MM.1S (cell line): ENCODE measurements at regions not wholly inside any gene's neighbourhood (a gene's known extent, or its start where the extent isn't known, plus 50 kb on each side); places are given as distances from the start of the nearest gene placed in this dataset.

Source experiments
- DNase-seq: peaks from one replicate; pipeline ENCODE4 v3.0.0-alpha.2; 2015
- H2AFZ ChIP-seq: fragments of 300-600 bp; sonication (generic); 2 replicates; pipeline ENCODE4 v1.6.0; 2016; ENCODE audit warnings: antibody characterized with exemption, low read length
- H3F3A ChIP-seq: fragments of 300-600 bp; sonication (generic); 2 replicates; pipeline ENCODE4 v1.6.1; 2016; ENCODE audit warnings: mild to moderate bottlenecking, antibody characterized with exemption, low read length, moderate library complexity, mixed read lengths; ENCODE audit not compliant: insufficient read depth
- H3K27ac ChIP-seq: fragments of 300-600 bp; sonication (generic); 2 replicates; pipeline ENCODE4 v1.5.1; 2016; ENCODE audit warnings: mild to moderate bottlenecking, low read length
- H3K27me3 ChIP-seq: fragments of 300-600 bp; sonication (generic); replicated peaks from 2 replicates; pipeline ENCODE4 v1.6.0; 2016; ENCODE audit warnings: low read length; ENCODE audit not compliant: insufficient read depth
- H3K36me3 ChIP-seq: fragments of 300-600 bp; sonication (generic); replicated peaks from 2 replicates; pipeline ENCODE4 v1.6.1; 2016; ENCODE audit warnings: mild to moderate bottlenecking, low read length, mixed read lengths; ENCODE audit not compliant: insufficient read depth
- H3K4me1 ChIP-seq: fragments of 300-600 bp; sonication (generic); 2 replicates; pipeline ENCODE4 v1.6.1; 2016; ENCODE audit warnings: low read length, mixed read lengths
- H3K4me2 ChIP-seq: fragments of 300-600 bp; sonication (generic); 2 replicates; pipeline ENCODE4 v1.6.0; 2016; ENCODE audit warnings: low read depth, low read length
- H3K4me3 ChIP-seq: fragments of 300-600 bp; sonication (generic); 2 replicates; pipeline ENCODE4 v1.5.1; 2016; ENCODE audit warnings: low read length, mixed read lengths
- H3K79me2 ChIP-seq: fragments of 300-600 bp; sonication (generic); 2 replicates; pipeline ENCODE4 v1.6.1; 2016; ENCODE audit warnings: mixed run types, low read length, mixed read lengths
- H3K9ac ChIP-seq: fragments of 300-600 bp; sonication (generic); 2 replicates; pipeline ENCODE4 v1.6.1; 2016; ENCODE audit warnings: low read length, mixed read lengths
- H3K9me2 ChIP-seq: fragments of 300-600 bp; sonication (generic); replicated peaks from 2 replicates; pipeline ENCODE4 v1.6.1; 2016; ENCODE audit warnings: mild to moderate bottlenecking, low read length, mixed read lengths; ENCODE audit not compliant: insufficient read depth
- H3K9me3 ChIP-seq: fragments of 300-600 bp; sonication (generic); replicated peaks from 2 replicates; pipeline ENCODE4 v1.6.1; 2016; ENCODE audit warnings: mild to moderate bottlenecking, low read length, mixed read lengths; ENCODE audit not compliant: insufficient read depth
- H4K20me1 ChIP-seq: fragments of 300-600 bp; sonication (generic); 2 replicates; pipeline ENCODE4 v1.6.1; 2016; ENCODE audit warnings: mild to moderate bottlenecking, low read length, moderate library complexity, mixed read lengths; ENCODE audit not compliant: insufficient read depth
- EZH2 ChIP-seq: fragments of 300-600 bp; sonication (generic); optimal IDR thresholded peaks from 2 replicates; pipeline ENCODE3; 2017; ENCODE audit warnings: low read depth, mild to moderate bottlenecking, antibody characterized with exemption, low read length, mixed read lengths
- EZH2phosphoT487 ChIP-seq: fragments of 300-600 bp; sonication (generic); IDR thresholded peaks from 2 replicates; pipeline ENCODE4 v1.6.1; 2018; ENCODE audit warnings: antibody characterized with exemption, low read length
- TF ChIP-seq, protein P1 (sequence below): fragments of 300-600 bp; sonication (generic); IDR thresholded peaks from 2 replicates; pipeline ENCODE4 v1.5.1; 2016; ENCODE audit warnings: antibody characterized with exemption, low read length, mixed read lengths

DNA sequence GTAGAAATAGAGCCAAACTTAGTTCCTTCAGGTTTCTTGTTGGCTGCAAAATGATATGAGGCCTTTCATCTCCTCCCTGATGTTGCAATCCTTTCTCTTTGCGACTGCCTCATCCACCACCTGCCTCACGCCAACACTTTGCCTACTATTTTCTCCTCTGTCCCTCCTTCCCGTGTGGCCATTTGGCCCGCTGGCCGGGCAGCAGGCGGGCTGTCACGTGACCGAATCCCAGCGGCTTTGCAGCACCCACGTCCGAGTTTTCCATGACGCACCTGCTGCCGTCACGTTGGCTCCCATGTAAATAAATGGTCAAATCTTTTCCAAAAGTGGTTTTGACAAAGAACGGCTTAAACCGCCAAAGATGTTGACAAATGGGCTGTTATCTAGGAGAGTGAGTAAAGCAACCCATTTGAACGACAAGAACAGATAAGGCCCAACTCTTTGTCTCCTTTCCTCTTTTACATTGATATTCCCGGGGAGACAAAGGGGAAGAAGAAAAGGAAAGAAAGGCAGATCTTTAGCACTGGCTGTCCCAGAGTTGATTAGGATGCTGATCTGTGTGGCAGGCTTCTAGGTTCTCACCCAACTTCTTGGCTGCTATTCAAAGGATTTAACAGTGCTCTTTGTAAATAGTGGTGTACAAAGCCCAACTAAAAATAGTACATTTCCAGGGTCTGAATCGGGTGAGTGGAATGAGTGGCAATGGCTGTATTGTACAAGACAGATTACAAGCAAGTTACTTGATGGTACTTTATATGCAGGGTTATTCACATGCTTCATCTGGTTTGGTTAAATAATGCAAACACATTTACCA, 174.2 kb upstream of the JADE1 start:
- no peaks in the 10 kb centered on the region for H3K9me3 ChIP-seq
- H3K79me2 ChIP-seq, result no peaks in the 10 kb centered on the region
- no peaks in the 10 kb centered on the region; the same call in 1 of the 2 replicates for H3F3A ChIP-seq
- H3K4me2 ChIP-seq, result no peak overlapping the region
- TF ChIP-seq EZH2 (no peak), EZH2phosphoT487 (no peak)
- TF ChIP-seq, protein P1, sequence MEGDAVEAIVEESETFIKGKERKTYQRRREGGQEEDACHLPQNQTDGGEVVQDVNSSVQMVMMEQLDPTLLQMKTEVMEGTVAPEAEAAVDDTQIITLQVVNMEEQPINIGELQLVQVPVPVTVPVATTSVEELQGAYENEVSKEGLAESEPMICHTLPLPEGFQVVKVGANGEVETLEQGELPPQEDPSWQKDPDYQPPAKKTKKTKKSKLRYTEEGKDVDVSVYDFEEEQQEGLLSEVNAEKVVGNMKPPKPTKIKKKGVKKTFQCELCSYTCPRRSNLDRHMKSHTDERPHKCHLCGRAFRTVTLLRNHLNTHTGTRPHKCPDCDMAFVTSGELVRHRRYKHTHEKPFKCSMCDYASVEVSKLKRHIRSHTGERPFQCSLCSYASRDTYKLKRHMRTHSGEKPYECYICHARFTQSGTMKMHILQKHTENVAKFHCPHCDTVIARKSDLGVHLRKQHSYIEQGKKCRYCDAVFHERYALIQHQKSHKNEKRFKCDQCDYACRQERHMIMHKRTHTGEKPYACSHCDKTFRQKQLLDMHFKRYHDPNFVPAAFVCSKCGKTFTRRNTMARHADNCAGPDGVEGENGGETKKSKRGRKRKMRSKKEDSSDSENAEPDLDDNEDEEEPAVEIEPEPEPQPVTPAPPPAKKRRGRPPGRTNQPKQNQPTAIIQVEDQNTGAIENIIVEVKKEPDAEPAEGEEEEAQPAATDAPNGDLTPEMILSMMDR, result no peak
- no peaks in the 10 kb centered on the region for H3K36me3 ChIP-seq
- no peak for DNase-seq
- H3K27ac ChIP-seq, result no peak overlapping the region
- H3K9me2 ChIP-seq, result no peaks in the 10 kb centered on the region
- no peak overlapping the region for H2AFZ ChIP-seq
- no peak overlapping the region for H3K4me3 ChIP-seq
- no peaks in the 10 kb centered on the region for H3K4me1 ChIP-seq
- H3K9ac ChIP-seq, result no peak overlapping the region
- no peaks in the 10 kb centered on the region for H3K27me3 ChIP-seq
- H4K20me1 ChIP-seq, result no peaks in the 10 kb centered on the region

DNA sequence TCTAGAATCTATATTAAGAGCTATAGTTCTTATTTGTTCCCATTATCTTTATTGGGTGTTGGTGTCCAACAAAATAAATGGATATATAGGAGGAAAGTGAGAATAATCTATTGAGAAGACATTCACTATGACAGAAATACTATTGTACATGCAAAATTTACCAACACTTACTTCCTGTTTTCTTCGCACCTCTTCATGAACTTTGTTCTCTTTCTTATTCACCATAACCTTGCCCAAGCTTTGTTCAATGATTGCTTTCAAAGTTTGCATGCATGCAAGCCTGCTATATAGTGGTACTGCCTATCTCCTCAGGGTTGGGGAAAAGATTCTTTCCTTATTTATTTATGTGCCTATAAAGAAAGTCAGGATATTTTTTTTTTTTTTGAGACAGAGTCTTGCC, 176.4 kb upstream of the JADE1 start:
- Histone ChIP-seq H4K20me1 (no peaks in the 10 kb centered on the region), H3K36me3 (no peaks in the 10 kb centered on the region), H3K4me3 (no peak overlapping the region), H3K27ac (no peak overlapping the region), H3K4me2 (no peak overlapping the region), H3K79me2 (no peaks in the 10 kb centered on the region), H3K9ac (no peak overlapping the region), H2AFZ (no peak overlapping the region), H3K9me3 (no peaks in the 10 kb centered on the region), H3K9me2 (no peaks in the 10 kb centered on the region), H3K27me3 (no peaks in the 10 kb centered on the region), H3K4me1 (no peaks in the 10 kb centered on the region), H3F3A (no peaks in the 10 kb centered on the region)
- no peak for DNase-seq
- TF ChIP-seq EZH2phosphoT487 (no peak), EZH2 (no peak)
- TF ChIP-seq, protein P1, result no peak

DNA sequence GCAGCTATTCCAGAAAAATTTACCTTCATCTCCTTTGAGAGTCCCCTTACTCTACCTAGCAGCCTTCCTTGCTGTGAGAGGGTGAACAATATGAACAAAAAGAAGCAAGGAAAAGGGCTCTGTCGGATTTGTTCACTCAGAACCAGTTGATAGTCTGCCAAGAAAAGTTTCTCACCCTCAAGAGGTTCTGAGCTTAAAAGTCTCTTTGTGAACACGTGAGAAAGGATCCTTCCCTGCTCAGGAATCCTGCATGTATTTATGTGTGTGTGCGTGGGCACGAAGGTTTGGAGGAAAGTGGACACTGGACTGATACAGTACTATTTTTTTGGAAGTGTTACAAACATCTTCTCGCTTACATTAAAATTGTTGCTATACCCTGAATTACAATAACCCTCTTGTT, 178.6 kb upstream of the JADE1 start:
- TF ChIP-seq EZH2phosphoT487, result no peak
- no peak for TF ChIP-seq EZH2
- TF ChIP-seq, protein P1, result no peak
- no peak for DNase-seq
- H3K27ac ChIP-seq, result no peak overlapping the region
- H3K27me3 ChIP-seq, result no peaks in the 10 kb centered on the region
- no peaks in the 10 kb centered on the region for H3K9me3 ChIP-seq
- no peak overlapping the region for H3K9ac ChIP-seq
- no peaks in the 10 kb centered on the region for H3F3A ChIP-seq
- no peak overlapping the region for H3K4me3 ChIP-seq
- no peak overlapping the region for H2AFZ ChIP-seq
- H3K9me2 ChIP-seq, result no peaks in the 10 kb centered on the region
- no peaks in the 10 kb centered on the region for H4K20me1 ChIP-seq
- no peaks in the 10 kb centered on the region for H3K36me3 ChIP-seq
- H3K4me1 ChIP-seq, result no peaks in the 10 kb centered on the region
- no peaks in the 10 kb centered on the region for H3K79me2 ChIP-seq
- H3K4me2 ChIP-seq, result no peak overlapping the region
